AG09309 (cell line): ENCODE measurements at regions not wholly inside any gene's neighbourhood (a gene's known extent, or its start where the extent isn't known, plus 50 kb on each side); places are given as distances from the start of the nearest gene placed in this dataset.

ENCODE experiments used
- DNase-seq: peaks from one replicate; pipeline ENCODE4 v3.0.0-alpha.2; 2010; ENCODE audit warnings: low read depth
- H3K4me3 ChIP-seq: 2 replicates; pipeline ENCODE4 v1.5.1; 2011; ENCODE audit warnings: mild to moderate bottlenecking, low read depth, low read length, moderate library complexity; ENCODE audit not compliant: control insufficient read depth
- TF ChIP-seq, protein P1 (sequence below): IDR thresholded peaks from 2 replicates; pipeline ENCODE4 v1.5.1; 2011; ENCODE audit warnings: mild to moderate bottlenecking, low read depth, low read length, inconsistent platforms; ENCODE audit not compliant: insufficient read depth, control insufficient read depth; ENCODE audit errors: missing control alignments

GRCh38 chr1:229042482-229042881, 228.4 kb upstream of the RAB4A start:
- DNase-seq: no peak
- H3K4me3 ChIP-seq: no peak overlapping the region
- TF ChIP-seq, protein P1, sequence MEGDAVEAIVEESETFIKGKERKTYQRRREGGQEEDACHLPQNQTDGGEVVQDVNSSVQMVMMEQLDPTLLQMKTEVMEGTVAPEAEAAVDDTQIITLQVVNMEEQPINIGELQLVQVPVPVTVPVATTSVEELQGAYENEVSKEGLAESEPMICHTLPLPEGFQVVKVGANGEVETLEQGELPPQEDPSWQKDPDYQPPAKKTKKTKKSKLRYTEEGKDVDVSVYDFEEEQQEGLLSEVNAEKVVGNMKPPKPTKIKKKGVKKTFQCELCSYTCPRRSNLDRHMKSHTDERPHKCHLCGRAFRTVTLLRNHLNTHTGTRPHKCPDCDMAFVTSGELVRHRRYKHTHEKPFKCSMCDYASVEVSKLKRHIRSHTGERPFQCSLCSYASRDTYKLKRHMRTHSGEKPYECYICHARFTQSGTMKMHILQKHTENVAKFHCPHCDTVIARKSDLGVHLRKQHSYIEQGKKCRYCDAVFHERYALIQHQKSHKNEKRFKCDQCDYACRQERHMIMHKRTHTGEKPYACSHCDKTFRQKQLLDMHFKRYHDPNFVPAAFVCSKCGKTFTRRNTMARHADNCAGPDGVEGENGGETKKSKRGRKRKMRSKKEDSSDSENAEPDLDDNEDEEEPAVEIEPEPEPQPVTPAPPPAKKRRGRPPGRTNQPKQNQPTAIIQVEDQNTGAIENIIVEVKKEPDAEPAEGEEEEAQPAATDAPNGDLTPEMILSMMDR: no peak

DNA sequence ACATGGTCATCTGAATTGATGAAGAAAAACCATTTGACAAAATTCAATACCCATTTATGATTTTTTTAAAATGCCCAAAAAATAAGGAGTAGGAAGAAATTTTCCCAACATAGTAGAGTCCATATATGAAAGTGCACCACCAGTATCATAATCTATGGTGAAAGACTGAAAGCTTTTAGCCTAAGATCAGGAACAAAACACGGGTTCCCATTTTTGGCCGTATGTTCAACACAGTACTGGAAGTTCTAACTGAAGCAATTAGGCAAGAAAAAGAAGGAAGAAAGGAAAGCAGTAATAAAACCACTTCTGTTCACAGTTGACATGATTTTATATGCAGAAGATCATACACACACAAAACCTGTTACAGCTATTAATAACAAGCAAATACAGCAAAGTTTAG, 227.8 kb upstream of the RAB4A start:
- DNase-seq: no peak
- H3K4me3 ChIP-seq: no peak overlapping the region
- TF ChIP-seq, protein P1: no peak

DNA sequence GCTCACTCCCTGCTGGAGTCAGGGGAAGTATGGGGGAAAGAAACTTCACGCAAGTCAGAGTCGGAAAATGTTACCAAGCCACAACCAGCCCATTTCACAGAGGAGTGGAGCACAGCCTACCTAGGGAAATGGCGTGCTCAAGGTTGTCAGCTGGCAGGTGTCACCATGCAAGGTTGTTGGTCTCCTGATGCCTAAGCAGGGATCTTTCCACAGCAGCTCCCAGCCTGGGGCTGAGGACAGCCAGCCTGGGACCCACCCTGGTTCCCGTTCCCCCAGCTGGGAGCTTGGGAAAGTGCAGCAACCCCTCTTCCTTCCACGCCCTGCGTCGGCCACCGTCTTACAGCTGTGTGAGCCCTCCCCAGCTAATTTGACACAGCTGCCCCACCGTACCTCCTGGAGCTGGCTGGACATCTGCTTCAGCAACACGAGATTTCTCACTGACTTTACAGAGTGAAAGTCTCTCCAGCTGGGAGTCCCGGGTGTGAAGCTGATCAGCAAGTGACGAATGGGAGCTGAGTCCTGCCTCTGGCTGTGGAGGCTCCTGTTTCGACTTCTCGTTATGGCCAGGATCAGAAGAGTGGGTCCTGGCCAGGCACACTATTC, 224.6 kb upstream of the RAB4A start:
- no peak for DNase-seq
- H3K4me3 ChIP-seq: no peak overlapping the region
- TF ChIP-seq, protein P1: no peak

DNA sequence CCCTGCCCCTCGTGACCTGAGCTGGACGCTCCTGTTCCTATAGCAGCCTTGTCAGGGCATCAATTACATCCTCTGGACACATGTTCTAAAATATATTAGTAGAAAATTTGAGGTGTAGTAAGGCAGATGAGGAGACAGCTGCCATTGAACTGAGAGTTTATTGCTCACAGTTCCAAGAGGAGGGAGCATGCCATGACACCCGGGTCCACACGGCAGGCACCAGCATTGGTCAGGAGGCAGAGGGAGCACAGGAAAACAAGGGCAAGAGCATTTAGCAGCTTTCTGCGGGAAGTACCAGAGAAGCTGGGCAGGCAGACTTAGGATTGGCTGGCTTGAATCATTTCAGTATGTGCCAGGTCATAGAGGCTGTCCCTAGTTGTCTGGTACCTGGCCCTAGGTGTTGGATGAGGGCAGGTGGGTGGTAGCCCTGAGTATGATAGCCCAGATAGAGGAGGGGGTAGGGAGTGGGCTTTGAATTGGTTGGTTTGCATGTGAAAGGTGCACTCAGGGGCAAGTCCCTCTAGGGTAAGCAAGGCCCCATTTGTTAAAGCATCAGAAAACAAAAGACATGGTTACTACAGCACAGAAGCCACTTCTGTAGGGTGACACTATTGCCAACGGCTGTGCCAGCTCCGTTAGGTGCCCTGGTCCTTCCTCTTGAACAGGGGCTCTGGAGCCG, 223.6 kb upstream of the RAB4A start:
- TF ChIP-seq, protein P1: no peak
- no peak overlapping the region for H3K4me3 ChIP-seq
- DNase-seq: no peak

DNA sequence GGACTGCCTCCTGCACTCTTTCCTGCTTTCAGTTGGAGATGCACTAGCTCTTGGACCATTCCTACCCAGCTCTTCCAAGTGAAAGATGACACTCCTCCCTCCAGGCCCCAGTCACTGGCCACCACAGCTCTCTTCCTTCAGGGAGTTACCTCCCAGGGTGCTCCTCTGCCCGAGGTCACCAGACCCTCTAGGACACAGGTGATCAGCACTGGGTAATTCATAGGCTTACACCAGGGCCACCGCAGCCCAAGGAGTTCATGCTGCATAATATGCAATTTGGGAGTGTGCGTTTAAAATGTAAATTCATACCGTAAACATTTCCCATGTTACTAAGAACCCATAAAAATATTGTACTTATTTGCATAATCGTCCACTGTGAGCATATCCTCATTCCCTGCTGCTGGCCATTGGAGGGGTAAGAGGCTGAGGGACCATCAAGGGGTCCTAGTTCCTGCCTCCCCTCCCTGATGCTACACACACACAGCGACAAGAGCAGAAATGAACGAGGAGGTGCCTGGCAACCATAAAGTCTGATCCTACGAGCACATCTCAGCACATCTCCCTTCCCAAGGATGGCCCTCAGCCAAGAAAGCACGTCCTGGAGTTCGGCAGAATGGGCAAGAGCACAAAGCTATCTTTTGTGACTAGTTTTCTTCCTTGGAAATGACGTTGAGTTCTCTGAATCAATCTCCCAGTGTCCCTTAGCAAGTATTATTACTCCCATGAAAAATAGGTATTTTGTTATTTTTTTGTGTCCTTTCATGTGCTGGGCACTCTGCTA, 222.9 kb upstream of the RAB4A start:
- H3K4me3 ChIP-seq: no peak overlapping the region
- no peak for DNase-seq
- TF ChIP-seq, protein P1: no peak

DNA sequence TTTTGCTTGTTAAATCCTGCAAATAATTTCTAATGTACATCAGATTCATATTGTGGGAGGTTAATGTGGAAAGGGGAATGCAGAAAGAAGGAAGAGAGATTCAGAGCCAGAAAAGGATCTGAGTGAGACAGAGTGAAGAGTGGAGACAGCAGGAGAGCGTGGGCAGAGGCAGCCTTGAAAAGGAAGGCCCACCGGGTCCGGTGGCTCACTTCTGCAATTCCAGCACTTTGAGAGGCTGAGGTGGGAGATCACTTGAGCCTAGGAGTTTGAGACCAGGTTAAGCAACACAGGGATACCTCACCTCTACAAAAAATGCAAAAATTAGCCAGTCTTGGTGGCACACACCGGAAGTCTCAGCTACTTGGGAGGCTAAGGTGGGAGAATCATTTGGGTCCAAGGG, 222.0 kb upstream of the RAB4A start:
- DNase-seq: no peak
- TF ChIP-seq, protein P1: no peak
- no peak overlapping the region for H3K4me3 ChIP-seq
